ENCODE measurements at regions not wholly inside any gene's neighbourhood (a gene's known extent, or its start where the extent isn't known, plus 50 kb on each side); places are given as distances from the start of the nearest gene placed in this dataset.

DNA sequence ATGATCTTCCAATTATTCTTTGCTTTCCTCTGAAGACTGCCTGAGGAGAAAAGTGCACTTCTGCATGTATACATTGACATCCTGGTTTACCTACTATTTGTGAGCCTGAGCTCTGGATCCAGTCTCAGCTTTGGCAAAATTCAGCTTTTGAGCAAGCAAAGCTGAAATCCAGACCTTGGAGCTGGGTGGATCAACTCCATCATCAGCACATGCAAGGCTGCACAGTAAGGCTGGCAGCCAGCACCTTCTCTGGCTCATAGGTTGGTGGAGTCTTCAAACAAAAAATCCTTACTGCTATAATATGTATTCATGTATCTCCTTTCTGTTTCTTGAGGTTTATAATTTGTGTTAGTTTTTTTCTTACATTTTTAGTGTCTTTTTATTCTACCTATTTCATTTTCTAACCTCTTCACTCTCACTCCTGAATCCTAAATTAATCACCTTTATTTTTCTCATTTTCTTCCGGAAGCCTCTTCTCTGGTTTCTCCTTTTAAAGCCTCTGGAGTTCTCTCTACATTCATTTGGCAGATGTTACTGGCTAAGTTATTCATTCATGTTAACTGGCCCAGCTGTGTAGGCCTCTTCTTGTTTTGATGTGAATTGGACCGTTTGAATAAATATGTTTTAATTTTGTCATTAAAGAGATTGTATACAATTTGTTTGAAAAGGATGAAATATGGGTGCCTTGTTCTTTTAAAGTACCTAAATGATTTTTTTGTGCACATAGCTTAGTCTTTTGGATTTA lies 224.8 kb downstream of the DACT1 start:
- TF ChIP-seq, protein P1, sequence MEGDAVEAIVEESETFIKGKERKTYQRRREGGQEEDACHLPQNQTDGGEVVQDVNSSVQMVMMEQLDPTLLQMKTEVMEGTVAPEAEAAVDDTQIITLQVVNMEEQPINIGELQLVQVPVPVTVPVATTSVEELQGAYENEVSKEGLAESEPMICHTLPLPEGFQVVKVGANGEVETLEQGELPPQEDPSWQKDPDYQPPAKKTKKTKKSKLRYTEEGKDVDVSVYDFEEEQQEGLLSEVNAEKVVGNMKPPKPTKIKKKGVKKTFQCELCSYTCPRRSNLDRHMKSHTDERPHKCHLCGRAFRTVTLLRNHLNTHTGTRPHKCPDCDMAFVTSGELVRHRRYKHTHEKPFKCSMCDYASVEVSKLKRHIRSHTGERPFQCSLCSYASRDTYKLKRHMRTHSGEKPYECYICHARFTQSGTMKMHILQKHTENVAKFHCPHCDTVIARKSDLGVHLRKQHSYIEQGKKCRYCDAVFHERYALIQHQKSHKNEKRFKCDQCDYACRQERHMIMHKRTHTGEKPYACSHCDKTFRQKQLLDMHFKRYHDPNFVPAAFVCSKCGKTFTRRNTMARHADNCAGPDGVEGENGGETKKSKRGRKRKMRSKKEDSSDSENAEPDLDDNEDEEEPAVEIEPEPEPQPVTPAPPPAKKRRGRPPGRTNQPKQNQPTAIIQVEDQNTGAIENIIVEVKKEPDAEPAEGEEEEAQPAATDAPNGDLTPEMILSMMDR (IDR thresholded peaks at IDR 0.05) = no peak
- TF ChIP-seq EZH2 (IDR thresholded peaks at IDR 0.05) = no peak
- TF ChIP-seq EZH2phosphoT487 (IDR thresholded peaks at IDR 0.05) = no peak

Data from neural progenitor cell (in vitro differentiated cells).